HUES48 (cell line): ENCODE measurements at regions not wholly inside any gene's neighbourhood (a gene's known extent, or its start where the extent isn't known, plus 50 kb on each side); places are given as distances from the start of the nearest gene placed in this dataset.
"Not testable (repeated sequence)": the region's sequence is repeated elsewhere in the genome, so short reads cannot be mapped to it uniquely, and the experiment has no call there.

Experiments
- H3K27ac ChIP-seq: one replicate; pipeline ENCODE4 v1.7.0; 2013; ENCODE audit warnings: low read depth, low read length, inconsistent platforms
- H3K27me3 ChIP-seq: 2 replicates; pipeline ENCODE4 v1.6.1; 2013; ENCODE audit warnings: mild to moderate bottlenecking, low read length; ENCODE audit not compliant: control insufficient read depth, insufficient read depth
- H3K36me3 ChIP-seq: 2 replicates; pipeline ENCODE4 v1.6.1; 2013; ENCODE audit warnings: low read length; ENCODE audit not compliant: control insufficient read depth, insufficient read depth
- H3K4me1 ChIP-seq: 2 replicates; pipeline ENCODE4 v1.6.1; 2013; ENCODE audit warnings: mild to moderate bottlenecking, low read length; ENCODE audit not compliant: control insufficient read depth, insufficient read depth
- H3K4me3 ChIP-seq: 2 replicates; pipeline ENCODE4 v1.5.1; 2013; ENCODE audit warnings: mild to moderate bottlenecking, low read depth, low read length
- H3K9ac ChIP-seq: 2 replicates; pipeline ENCODE4 v1.6.1; 2013; ENCODE audit warnings: mild to moderate bottlenecking, low read depth, low read length, moderate library complexity
- H3K9me3 ChIP-seq: 2 replicates; pipeline ENCODE4 v1.6.1; 2013; ENCODE audit warnings: low read length; ENCODE audit not compliant: control insufficient read depth, insufficient read depth

GRCh38 chr1:83471272-83471671 lies 527.7 kb downstream of the TTLL7 start:
- not testable (repeated sequence) for H3K36me3 ChIP-seq, H3K4me1 ChIP-seq, H3K27ac ChIP-seq, H3K27me3 ChIP-seq, H3K9ac ChIP-seq, H3K9me3 ChIP-seq, H3K4me3 ChIP-seq

GRCh38 chr1:83468336-83468735 lies 530.6 kb downstream of the TTLL7 start:
- H3K27me3 ChIP-seq, H3K27ac ChIP-seq: not testable (repeated sequence)

GRCh38 chr1:83457735-83458248 lies 541.1 kb downstream of the TTLL7 start:
- not testable (repeated sequence) for H3K4me1 ChIP-seq, H3K27me3 ChIP-seq, H3K36me3 ChIP-seq, H3K9ac ChIP-seq, H3K27ac ChIP-seq, H3K9me3 ChIP-seq, H3K4me3 ChIP-seq

More at GRCh38 chr1:83468336-83468735, 530.6 kb downstream of the TTLL7 start:
- H3K9me3 ChIP-seq, H3K4me1 ChIP-seq, H3K4me3 ChIP-seq, H3K9ac ChIP-seq, H3K36me3 ChIP-seq: not testable (repeated sequence)

GRCh38 chr1:83457281-83457680 lies 541.7 kb downstream of the TTLL7 start:
- not testable (repeated sequence) for H3K4me1 ChIP-seq, H3K9ac ChIP-seq, H3K4me3 ChIP-seq, H3K9me3 ChIP-seq, H3K36me3 ChIP-seq, H3K27me3 ChIP-seq, H3K27ac ChIP-seq

GRCh38 chr1:83455753-83456152 lies 543.2 kb downstream of the TTLL7 start:
- H3K9ac ChIP-seq, H3K4me3 ChIP-seq, H3K9me3 ChIP-seq, H3K27me3 ChIP-seq, H3K36me3 ChIP-seq, H3K4me1 ChIP-seq, H3K27ac ChIP-seq: not testable (repeated sequence)

GRCh38 chr1:83445873-83446272 lies 553.1 kb downstream of the TTLL7 start:
- H3K9ac ChIP-seq, H3K9me3 ChIP-seq, H3K27ac ChIP-seq, H3K4me3 ChIP-seq, H3K4me1 ChIP-seq, H3K27me3 ChIP-seq, H3K36me3 ChIP-seq: not testable (repeated sequence)

- not testable (repeated sequence) for H3K4me1 ChIP-seq, H3K27ac ChIP-seq, H3K27me3 ChIP-seq, H3K9ac ChIP-seq, H3K36me3 ChIP-seq, H3K4me3 ChIP-seq, H3K9me3 ChIP-seq
Observed at GRCh38 chr1:83442412-83442811, 556.5 kb downstream of the TTLL7 start.

- H3K4me1 ChIP-seq, H3K9ac ChIP-seq, H3K4me3 ChIP-seq, H3K36me3 ChIP-seq, H3K27ac ChIP-seq, H3K9me3 ChIP-seq, H3K27me3 ChIP-seq: not testable (repeated sequence)
Observed at GRCh38 chr1:83440586-83440985, 558.3 kb downstream of the TTLL7 start.

- not testable (repeated sequence) for H3K9me3 ChIP-seq, H3K27ac ChIP-seq, H3K4me3 ChIP-seq, H3K36me3 ChIP-seq, H3K4me1 ChIP-seq, H3K9ac ChIP-seq, H3K27me3 ChIP-seq
Observed at GRCh38 chr1:83440021-83440420, 558.9 kb downstream of the TTLL7 start.

GRCh38 chr1:83438316-83438715 lies 560.6 kb downstream of the TTLL7 start:
- not testable (repeated sequence) for H3K9me3 ChIP-seq, H3K4me1 ChIP-seq, H3K4me3 ChIP-seq, H3K27me3 ChIP-seq, H3K27ac ChIP-seq, H3K36me3 ChIP-seq, H3K9ac ChIP-seq

- H3K9me3 ChIP-seq, H3K27ac ChIP-seq, H3K36me3 ChIP-seq, H3K9ac ChIP-seq, H3K27me3 ChIP-seq, H3K4me1 ChIP-seq, H3K4me3 ChIP-seq: not testable (repeated sequence)
Observed at GRCh38 chr1:83435336-83435735, 563.6 kb downstream of the TTLL7 start.

GRCh38 chr1:83427566-83427965 lies 571.4 kb downstream of the TTLL7 start:
- H3K36me3 ChIP-seq, H3K4me1 ChIP-seq, H3K4me3 ChIP-seq: not testable (repeated sequence)

More at GRCh38 chr1:83427566-83427965, 571.4 kb downstream of the TTLL7 start:
- H3K27me3 ChIP-seq, H3K9ac ChIP-seq, H3K27ac ChIP-seq, H3K9me3 ChIP-seq: not testable (repeated sequence)
